Activated CD4-positive, alpha-beta T cell treated with anti-CD3 and anti-CD28 coated beads, Interleukin-10, Interleukin-2, amounts not matched to agents 100 ng/mL and 50 ng/mL, durations not matched to agents 16 hours and 8 hours (primary cell): ENCODE measurements at regions not wholly inside any gene's neighbourhood (a gene's known extent, or its start where the extent isn't known, plus 50 kb on each side); places are given as distances from the start of the nearest gene placed in this dataset.

Experiments
- DNase-seq: peaks from one replicate; pipeline ENCODE4 v3.0.0-alpha.2; 2020

DNA sequence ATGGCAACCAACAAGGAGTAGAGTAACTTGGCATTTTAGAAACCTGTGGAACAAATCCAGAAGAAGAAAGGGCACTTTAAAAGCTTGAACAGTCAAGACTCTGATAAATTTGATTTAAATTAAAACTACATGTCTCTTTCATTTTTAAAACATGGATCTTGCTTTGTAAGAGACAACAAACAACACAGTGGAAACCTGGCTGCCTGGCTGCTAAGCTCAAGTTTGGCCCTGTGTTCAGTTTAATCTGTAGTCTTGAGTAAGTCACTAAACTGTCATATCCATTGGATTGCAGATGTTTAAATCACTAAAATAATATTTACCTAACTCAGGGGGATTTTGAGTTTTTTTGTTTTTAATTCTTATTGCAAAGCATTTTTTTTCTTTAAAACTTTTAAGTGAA, 374.9 kb upstream of the SEMA3D start:
- DNase-seq, result no peak

GRCh38 chr7:85554236-85555178, 367.7 kb upstream of the SEMA3D start:
- DNase-seq, result peak; percentile 49

- no peak for DNase-seq
Measured at GRCh38 chr7:85535974-85536729, 349.3 kb upstream of the SEMA3D start.

- no peak for DNase-seq
Measured at GRCh38 chr7:85529831-85530230, 343.0 kb upstream of the SEMA3D start.

- no peak for DNase-seq
Measured at GRCh38 chr7:85529201-85529600, 342.3 kb upstream of the SEMA3D start.

GRCh38 chr7:85528581-85528980, 341.7 kb upstream of the SEMA3D start:
- no peak for DNase-seq

- no peak for DNase-seq
Measured at GRCh38 chr7:85525676-85526075, 338.8 kb upstream of the SEMA3D start.

GRCh38 chr7:85522070-85522469, 335.2 kb upstream of the SEMA3D start:
- DNase-seq, result no peak

DNA sequence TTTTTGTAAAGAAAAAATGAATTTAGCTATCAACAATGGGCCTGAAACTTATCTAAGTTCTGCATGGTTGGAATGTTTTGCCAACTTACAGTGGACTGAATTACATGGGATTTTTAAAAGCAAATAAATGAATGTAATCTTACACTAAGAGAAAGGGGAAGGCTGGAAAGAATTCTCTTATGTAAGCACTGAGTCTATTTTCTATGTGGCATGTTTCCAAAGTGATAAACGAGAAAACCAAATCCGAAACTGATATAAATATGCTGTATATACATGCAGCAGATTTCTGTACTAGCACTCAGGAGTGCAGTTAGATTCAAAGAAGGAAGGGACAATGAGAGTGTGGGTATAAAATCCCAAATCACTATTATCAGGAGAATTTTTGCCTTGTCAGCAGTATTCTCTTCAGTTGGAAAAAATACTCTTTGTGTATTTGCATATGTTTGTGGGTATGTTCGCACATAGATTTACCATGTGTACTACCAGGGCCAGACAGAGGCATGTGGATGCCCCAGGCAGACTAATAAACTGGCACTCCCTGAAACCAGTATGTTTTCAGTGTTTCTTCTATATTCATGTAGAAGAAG, 334.3 kb upstream of the SEMA3D start:
- no peak for DNase-seq

DNA sequence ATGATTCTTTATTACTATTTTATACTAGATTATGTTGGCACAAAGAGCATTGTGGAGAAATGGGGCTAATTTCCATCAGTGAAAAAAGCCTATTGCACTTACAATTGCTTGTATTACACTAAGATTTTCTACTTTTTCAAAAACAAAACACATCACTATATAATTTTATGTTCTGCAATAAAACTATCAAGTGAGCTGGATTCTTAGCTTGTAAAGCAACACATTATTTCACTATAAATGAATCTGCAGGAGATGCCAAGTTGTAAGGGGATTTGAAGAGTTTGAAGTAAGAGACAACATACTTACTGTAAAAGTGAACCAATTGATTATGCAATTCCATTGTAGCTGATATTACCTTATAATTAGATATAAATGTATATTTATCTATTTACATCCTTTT, 333.3 kb upstream of the SEMA3D start:
- no peak for DNase-seq

DNA sequence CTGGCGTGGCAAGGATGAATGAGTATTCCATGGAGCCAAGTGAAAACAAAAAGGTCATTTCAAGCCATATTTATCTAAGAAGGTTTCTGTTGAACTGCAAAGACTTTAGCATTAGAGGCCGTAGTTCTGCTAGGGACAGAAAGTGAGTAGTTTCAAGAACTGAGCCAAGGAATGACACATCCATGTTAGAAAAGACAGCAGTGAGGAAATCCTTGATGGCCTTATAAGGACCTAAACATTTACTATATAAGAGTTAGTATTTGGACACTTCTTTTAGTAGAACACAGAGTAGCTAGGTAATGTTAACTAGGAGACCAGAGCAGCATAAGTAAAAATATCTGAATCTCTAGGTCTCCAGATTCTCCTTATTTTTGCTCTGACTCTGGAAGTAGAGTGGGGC, 329.8 kb upstream of the SEMA3D start:
- DNase-seq, result no peak

GRCh38 chr7:85512790-85513189, 325.9 kb upstream of the SEMA3D start:
- DNase-seq, result no peak

DNA sequence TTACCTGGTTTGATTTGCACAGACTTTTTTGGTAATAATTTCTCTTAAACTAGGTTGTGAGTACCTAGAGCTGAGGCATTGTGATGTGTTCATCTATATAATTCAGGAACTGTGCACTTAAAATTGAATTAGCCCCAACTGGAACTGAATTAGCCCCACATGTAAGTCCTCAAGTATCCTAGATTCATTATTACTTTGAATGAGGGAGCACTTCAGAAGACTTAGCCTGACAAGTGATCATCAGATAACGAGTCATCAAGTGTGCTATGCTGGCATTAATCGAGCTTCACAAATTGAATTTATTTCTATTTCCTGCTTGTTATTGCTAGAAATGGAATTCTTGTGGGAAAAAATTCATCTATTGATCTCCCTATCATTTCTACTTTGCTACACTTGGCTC, 323.4 kb upstream of the SEMA3D start:
- no peak for DNase-seq

- no peak for DNase-seq
Measured at GRCh38 chr7:85509476-85509875, 322.6 kb upstream of the SEMA3D start.

GRCh38 chr7:85508642-85509410, 322.0 kb upstream of the SEMA3D start:
- no peak for DNase-seq

GRCh38 chr7:85498031-85498430, 311.2 kb upstream of the SEMA3D start:
- no peak for DNase-seq

- DNase-seq, result no peak
Measured at GRCh38 chr7:85489498-85489897, 302.6 kb upstream of the SEMA3D start.

DNA sequence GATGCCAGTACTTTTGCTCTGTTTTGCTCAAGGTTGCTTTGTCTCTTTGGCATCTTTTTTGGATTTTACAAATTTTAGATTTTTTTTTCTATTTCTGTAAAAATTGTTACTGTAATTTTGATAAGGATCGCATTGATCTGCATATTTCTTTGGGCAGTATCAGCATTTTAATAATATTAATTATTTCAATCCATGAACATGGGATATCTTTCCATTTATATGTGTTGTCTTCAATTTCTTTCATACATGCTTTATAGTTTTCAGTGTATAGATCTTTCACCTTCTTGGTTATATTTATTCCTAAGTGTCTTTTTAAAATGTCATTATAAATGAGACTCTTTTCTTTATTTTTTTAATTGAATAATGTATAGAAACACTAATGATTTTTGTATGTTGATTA, 301.6 kb upstream of the SEMA3D start:
- DNase-seq, result no peak

DNA sequence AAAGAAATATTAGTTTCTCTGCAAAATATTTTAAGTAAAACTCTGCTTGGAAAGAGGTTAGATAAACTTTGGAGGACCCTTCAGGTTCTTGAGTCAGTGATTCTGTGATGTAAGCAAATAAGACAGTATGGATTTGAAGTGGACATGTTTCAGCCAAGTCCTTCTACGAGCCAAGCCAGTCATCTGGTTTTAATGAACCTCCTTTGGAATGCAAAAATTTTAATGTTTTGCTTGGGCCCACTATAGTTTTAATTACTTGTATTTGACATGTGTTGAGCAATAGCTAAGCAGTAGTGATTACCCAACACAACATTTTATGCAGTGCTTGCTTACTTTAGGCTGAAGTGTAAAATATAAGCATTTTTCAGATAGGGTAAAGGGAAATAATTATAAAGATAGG, 296.3 kb upstream of the SEMA3D start:
- no peak for DNase-seq

GRCh38 chr7:85480666-85481065, 293.8 kb upstream of the SEMA3D start:
- DNase-seq, result no peak

DNA sequence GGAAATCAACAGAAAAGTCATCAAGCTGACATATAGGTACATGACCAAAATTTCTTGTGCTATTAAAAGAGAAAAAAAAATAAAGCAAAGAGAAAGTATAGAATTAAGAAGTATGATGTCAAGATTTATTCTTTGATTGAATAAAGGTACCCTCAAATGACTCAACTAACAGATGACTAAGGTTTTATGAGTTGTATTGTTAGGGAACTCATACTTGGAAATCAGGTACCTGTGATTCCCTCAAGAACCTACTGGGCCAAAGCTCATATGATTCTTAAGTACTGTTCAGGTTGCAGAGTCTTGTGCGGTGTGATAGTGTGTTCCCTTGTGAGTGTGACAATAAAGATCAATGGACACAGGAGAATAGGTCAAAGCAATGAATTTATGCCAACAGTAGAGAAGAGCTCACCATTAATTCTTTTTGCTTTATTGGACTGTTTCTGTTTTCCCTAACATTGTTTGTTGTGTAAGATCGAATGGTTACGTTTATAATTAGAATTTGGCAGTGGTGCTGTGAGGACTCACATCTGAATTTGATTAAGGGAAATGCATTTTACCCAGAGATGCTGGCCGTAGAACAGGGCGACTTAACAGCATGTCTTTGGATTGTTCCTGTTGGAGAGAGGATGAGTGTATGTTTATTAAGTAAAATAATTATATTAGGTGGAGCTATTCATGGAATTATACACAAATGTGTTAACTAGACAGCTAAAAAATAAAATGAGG, 293.2 kb upstream of the SEMA3D start:
- no peak for DNase-seq

- DNase-seq, result no peak
Measured at GRCh38 chr7:85478530-85478929, 291.7 kb upstream of the SEMA3D start.
